GM23338 (cell line): ENCODE measurements at regions not wholly inside any gene's neighbourhood (a gene's known extent, or its start where the extent isn't known, plus 50 kb on each side); places are given as distances from the start of the nearest gene placed in this dataset.

Source experiments
- POLR2AphosphoS5 ChIP-seq: IDR thresholded peaks from 2 replicates; pipeline ENCODE4 v1.6.1; 2016; ENCODE audit warnings: antibody characterized with exemption, low read depth
- TF ChIP-seq, protein P1 (sequence below), 2 experiments: fragments of 200-600 bp in 1 of 2; sonication (generic) in 1 of 2; conservative IDR thresholded peaks; 2 replicates each; pipeline versions ENCODE4 v1.5.1 to v1.6.1; 2016 to 2017; ENCODE audit warnings: antibody characterized with exemption in 2 of 2, low read depth in 2 of 2, mild to moderate bottlenecking in 2 of 2, moderate library complexity in 1 of 2

DNA sequence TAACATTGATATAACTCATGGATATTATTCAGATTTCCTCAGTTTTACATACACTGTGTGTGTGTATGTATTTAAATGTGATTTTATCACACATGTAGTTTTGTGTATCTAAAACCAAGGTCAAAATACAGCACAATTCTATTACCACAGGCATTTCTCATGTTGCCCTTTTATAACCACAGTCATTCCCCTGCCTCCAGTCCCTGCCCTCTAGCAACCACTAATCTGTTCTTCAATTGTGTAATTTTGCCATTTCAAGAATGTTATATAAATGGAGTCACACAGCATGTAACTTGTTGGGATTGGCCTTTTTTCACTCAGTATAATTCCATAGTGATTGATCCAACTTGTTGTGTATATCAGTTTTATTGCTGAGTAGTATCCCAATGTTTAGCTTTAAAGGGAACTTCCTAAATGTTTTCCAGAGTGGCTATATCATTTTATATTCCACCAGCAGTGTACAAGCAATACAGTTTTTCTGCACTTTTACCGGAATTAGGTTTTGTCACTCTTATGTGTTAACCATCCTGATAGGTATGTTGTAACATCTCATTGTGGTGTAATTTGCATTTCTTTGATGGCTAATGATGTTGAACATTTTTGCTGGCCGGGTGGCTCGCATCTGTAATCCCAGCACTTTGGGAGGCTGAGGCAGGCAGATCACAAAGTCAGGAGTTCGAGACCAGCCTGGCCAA is 338.2 kb downstream of the SOX4 start:
- no peak for TF ChIP-seq POLR2AphosphoS5
- TF ChIP-seq, protein P1, sequence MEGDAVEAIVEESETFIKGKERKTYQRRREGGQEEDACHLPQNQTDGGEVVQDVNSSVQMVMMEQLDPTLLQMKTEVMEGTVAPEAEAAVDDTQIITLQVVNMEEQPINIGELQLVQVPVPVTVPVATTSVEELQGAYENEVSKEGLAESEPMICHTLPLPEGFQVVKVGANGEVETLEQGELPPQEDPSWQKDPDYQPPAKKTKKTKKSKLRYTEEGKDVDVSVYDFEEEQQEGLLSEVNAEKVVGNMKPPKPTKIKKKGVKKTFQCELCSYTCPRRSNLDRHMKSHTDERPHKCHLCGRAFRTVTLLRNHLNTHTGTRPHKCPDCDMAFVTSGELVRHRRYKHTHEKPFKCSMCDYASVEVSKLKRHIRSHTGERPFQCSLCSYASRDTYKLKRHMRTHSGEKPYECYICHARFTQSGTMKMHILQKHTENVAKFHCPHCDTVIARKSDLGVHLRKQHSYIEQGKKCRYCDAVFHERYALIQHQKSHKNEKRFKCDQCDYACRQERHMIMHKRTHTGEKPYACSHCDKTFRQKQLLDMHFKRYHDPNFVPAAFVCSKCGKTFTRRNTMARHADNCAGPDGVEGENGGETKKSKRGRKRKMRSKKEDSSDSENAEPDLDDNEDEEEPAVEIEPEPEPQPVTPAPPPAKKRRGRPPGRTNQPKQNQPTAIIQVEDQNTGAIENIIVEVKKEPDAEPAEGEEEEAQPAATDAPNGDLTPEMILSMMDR (conservative IDR thresholded peaks at IDR 0.05; ENCODE audit: low read depth in 2 of 2), result no peak
